Retinal pigment epithelial cell (primary cell): ENCODE measurements at regions not wholly inside any gene's neighbourhood (a gene's known extent, or its start where the extent isn't known, plus 50 kb on each side); places are given as distances from the start of the nearest gene placed in this dataset.

Source experiments
- DNase-seq: peaks from one replicate; pipeline ENCODE4 v3.0.0-alpha.2; 2010; ENCODE audit warnings: low read depth
- H3K4me3 ChIP-seq: 2 replicates; pipeline ENCODE4 v1.5.1; 2011; ENCODE audit warnings: mild to moderate bottlenecking, low read length, control low read depth, moderate library complexity
- TF ChIP-seq, protein P1 (sequence below): conservative IDR thresholded peaks from 2 replicates; pipeline ENCODE4 v1.5.1; 2011; ENCODE audit warnings: low read depth, low read length, control low read depth, inconsistent platforms

DNA sequence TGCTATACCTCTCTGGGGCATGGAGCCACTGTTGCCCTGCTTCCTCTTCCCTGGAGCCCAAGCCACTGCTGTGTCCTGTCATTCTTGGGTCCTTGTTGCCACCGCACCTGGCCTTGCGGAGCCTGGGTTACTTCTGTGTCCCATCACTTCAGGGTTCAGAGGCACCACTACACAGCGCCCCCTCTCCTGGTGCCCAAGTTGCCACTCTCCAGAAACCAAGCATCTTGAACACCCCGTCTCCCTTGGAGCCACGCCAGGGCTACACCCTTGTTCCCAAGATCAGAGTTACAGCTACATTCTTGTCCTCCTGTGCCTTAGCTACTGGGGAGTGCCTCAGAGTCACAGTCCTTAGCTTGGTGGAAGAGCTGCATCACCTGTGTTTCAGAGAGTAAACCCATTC lies 147.2 kb upstream of the CD180 start:
- H3K4me3 ChIP-seq: no peak overlapping the region
- TF ChIP-seq, protein P1, sequence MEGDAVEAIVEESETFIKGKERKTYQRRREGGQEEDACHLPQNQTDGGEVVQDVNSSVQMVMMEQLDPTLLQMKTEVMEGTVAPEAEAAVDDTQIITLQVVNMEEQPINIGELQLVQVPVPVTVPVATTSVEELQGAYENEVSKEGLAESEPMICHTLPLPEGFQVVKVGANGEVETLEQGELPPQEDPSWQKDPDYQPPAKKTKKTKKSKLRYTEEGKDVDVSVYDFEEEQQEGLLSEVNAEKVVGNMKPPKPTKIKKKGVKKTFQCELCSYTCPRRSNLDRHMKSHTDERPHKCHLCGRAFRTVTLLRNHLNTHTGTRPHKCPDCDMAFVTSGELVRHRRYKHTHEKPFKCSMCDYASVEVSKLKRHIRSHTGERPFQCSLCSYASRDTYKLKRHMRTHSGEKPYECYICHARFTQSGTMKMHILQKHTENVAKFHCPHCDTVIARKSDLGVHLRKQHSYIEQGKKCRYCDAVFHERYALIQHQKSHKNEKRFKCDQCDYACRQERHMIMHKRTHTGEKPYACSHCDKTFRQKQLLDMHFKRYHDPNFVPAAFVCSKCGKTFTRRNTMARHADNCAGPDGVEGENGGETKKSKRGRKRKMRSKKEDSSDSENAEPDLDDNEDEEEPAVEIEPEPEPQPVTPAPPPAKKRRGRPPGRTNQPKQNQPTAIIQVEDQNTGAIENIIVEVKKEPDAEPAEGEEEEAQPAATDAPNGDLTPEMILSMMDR: no peak
- DNase-seq: no peak

DNA sequence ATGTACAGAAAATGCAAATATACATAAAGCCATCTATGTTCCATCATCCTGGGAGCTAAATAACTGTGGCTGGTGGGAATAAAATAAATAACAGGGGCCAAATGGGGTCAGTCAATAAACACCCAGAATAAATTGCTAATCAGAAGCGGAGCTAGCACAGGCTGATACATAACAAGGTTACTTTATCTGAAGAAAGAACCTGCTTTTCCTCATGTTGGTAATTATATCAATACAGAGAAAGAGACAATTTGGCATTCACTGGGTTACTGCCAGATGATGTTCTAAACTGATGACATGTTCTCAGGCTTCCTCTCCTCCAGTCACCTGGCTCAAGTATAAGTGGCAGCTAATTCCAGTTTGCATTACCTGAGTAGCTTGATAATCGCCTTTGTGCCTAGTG lies 144.9 kb upstream of the CD180 start:
- no peak overlapping the region for H3K4me3 ChIP-seq
- no peak for DNase-seq
- TF ChIP-seq, protein P1: no peak

GRCh38 chr5:67339219-67339767 lies 142.7 kb upstream of the CD180 start:
- H3K4me3 ChIP-seq: no peak overlapping the region
- no peak for DNase-seq
- TF ChIP-seq, protein P1: no peak

DNA sequence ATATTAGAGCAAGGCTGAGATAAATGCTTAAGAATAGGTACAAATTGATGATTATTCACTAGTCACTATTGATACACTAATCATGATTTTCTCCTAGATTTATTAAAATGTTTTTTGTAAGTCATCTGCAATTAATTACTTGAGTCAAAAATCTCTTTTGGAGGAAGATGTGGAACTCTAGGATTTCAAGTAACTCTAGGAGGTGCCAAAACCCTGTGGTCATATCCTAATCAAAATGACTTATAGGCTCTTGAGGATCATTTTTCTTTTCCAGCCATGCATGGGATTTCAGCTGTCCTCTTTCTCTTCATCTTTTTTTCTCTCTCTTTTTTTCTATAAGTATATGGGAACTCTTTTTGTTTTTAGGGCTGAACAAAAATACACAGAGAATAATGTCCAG lies 141.8 kb upstream of the CD180 start:
- no peak for DNase-seq

GRCh38 chr5:67337751-67338150 lies 141.2 kb upstream of the CD180 start:
- no peak for DNase-seq
- no peak overlapping the region for H3K4me3 ChIP-seq
- TF ChIP-seq, protein P1: no peak

More for the DNA sequence above, 141.8 kb upstream of the CD180 start:
- TF ChIP-seq, protein P1: no peak
- no peak overlapping the region for H3K4me3 ChIP-seq

- DNase-seq: no peak
- TF ChIP-seq, protein P1: no peak
- no peak overlapping the region for H3K4me3 ChIP-seq
Measured at GRCh38 chr5:67335426-67335825, 138.8 kb upstream of the CD180 start.

DNA sequence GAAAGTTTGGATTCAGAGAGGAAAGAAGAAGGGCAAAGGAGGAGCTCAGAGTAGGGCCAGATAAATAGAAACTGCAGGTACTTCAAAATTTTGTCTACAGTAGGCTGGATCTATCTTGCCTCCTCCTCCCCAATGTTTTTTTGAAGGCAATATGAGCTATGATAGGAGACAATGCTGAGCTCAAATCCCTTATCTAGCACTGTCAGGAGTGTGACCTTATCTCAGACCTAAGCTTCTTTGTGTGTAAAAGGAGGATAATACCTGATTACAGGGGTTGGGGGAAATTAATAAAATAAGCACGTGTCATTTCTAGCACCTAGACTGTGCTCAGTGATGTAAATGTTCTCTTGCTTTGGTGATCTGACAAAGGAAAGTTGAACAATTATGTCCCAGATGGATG lies 137.8 kb upstream of the CD180 start:
- TF ChIP-seq, protein P1: no peak
- DNase-seq: no peak
- H3K4me3 ChIP-seq: no peak overlapping the region
